Activated CD8-positive, alpha-beta memory T cell treated with anti-CD3 and anti-CD28 coated beads for 48 hours (primary cell): ENCODE measurements at regions not wholly inside any gene's neighbourhood (a gene's known extent, or its start where the extent isn't known, plus 50 kb on each side); places are given as distances from the start of the nearest gene placed in this dataset.
"Not testable (repeated sequence)": the region's sequence is repeated elsewhere in the genome, so short reads cannot be mapped to it uniquely, and the experiment has no call there.

Source experiments
- DNase-seq, 3 experiments: peaks; one replicate each; pipeline ENCODE4 v3.0.0-alpha.2; 2020; ENCODE audit warnings: low read depth in 2 of 3, low spot score in 2 of 3

DNA sequence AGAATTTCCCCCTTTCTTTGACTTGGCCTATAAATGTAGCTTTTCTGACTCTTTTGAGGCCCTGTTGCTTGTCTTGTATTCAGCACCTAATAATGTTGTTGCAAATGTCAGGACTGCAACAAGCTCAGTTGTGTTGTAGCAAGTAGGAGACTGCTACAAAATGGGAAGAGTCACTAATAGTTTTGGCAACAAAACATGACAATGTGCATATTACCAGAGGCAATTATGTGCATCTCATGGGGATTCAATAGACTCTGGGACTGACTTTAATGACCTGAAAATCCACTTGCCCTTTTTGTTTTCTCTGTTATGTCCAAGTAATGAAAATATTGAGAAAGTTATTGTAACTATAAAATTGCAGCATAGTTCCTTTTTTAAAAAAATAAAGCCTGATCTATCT is 368.4 kb downstream of the OSTF1 start:
- DNase-seq = no peak

DNA sequence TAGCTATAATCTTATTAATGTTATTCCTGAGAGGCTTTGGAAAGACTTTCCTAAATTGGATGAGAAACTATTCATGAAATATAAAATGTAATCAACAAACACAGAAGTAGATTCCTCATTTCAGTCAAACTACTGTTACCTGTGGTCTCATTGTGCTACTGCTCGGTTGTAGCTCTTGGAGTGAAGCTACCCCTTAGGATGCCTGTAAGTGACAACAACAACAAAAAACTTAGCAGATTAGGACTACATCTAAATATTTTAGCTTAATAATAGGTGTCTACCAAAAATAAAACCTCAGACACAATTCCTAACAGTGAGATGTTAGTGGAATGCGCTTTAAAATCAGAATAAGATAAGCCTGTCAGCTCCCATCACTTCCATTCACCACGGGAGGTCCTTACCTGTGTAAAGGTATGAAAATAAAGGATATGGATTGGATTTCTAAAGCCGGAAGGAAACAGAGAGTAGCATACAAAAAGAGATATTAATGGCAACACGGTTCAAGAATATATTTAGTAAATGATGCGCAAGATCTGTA is 369.2 kb downstream of the OSTF1 start:
- DNase-seq = no peak

DNA sequence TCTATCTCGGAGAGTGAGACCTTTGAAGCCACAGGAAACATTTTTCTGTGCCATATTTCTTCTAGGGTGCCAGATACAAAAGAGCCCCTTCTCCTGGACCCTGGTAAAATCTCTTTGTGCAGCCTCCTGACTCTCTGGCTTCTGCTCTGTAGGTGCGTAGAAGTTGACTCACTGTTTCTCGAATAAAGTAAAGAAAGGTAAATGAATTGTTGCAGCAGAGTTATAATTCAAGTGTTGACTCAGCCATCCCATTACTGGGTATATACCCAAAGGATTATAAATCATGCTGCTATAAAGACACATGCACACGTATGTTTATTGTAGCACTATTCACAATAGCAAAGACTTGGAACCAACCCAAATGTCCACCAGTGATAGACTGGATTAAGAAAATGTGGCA is 371.0 kb downstream of the OSTF1 start:
- not testable (repeated sequence) for DNase-seq

GRCh38 chr9:75461183-75461582 is 372.9 kb downstream of the OSTF1 start:
- DNase-seq = no peak

- DNase-seq = no peak
Measured at GRCh38 chr9:75462866-75463265, 374.6 kb downstream of the OSTF1 start.

DNA sequence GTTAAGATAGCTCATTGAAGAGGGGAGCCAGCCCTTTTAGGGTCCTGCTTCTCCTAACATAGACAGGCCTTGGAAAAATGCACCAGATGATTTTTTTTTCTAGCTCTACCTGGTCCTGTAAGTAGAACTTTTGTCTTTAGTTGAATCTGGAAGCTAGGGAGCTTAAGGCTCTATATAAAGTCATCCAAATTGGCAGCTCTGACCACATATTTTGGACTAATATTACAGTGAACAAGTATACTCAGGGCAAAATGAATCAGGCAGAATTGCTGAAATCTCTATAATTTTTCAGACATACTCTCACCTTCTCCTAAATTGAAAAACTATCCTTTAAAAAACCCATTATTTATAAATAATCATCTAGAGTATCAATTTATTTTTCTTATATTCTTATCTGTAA is 375.6 kb downstream of the OSTF1 start:
- no peak for DNase-seq

DNA sequence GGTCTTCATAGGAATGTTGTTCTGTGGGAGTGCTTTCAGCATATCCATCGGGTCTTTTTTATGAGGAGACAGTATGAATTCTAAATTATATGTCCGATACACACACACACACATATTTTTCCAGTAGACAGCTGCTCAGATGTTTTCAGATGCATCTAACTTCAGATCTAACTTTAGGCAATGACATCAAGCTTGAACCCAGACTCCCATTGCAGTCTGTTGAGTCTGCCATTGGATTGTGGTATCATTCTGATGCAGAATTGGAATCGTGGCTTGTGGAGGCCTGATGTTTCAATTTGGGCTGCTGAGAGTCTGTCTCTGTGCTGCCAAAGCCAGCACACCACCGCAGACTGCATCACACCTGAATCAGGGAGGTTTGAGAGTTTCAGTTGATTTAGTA is 376.4 kb downstream of the OSTF1 start:
- DNase-seq = no peak

GRCh38 chr9:75467142-75467541 is 378.8 kb downstream of the OSTF1 start:
- no peak for DNase-seq

DNA sequence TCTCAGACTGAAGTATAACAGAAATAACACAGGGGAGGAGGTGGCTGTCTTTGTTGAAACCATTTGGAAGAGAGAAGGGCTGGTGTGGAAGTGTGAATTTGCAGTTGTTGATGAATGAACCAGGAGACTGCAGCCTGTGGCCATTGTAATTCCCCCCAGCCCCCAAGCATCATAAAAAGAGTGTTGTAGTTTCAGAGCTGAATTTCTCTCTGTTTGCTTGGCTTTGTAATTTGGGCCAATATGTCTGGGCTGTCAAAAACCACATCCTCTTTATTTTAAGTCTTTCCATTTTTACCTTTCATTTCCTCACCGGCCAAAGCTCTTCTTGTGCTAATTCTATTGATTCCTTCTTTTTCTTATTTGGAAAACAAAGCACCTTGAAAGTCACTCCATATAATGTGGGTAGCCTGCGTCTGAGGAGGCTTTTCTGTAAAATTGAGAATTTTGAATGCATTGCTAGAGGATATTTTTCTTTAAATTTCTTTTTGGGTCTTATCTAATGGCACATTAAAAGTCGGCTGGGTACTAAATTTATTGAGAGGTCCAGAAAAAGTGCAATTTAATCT is 383.3 kb downstream of the OSTF1 start:
- no peak for DNase-seq

- no peak for DNase-seq
Measured at GRCh38 chr9:75482566-75482965, 394.3 kb downstream of the OSTF1 start.

DNA sequence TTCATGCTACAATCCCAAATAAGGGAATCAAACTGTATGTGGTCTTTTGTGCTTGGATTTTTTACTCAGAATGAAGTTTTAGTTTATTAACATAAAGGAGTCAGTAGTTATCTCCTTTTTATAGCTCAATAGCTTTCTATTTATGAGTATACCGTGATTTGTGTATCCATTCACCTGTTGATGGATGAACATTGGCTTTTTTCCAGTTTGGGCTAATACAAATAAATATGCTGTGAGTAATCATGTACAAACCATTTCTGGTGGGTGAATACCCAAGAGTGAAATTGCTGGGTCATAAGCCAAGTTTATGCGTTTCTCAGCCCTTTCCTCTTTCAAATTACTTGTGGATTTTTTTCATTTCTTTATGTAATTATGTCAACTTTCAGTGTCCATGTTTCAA is 395.3 kb downstream of the OSTF1 start:
- no peak for DNase-seq

GRCh38 chr9:75487856-75488718 is 399.8 kb downstream of the OSTF1 start:
- no peak for DNase-seq

- no peak for DNase-seq
Measured at GRCh38 chr9:75488719-75489110, 400.4 kb downstream of the OSTF1 start.

GRCh38 chr9:75490326-75490725 is 400.1 kb upstream of the PCSK5 start:
- DNase-seq = no peak

DNA sequence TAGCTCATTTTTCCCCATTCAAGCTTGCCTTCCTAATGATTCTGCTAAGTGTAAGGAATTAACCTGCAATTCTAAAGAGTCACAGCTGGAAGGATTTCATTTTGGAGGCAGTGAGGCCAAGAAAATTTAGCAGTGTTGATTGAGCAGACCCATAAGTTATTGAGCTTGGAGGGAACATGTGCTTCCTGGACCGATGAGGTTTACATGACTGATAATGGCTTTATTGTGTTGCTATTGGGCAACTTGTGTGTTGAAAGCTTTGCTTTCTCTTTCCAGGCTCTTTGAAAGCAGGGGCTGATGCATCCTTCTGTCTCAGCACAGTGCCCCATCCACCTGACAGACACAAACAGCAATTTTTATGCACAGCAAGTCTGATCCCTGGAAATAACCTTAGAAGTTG is 398.9 kb upstream of the PCSK5 start:
- no peak for DNase-seq

- no peak for DNase-seq
Measured at GRCh38 chr9:75499812-75500211, 390.7 kb upstream of the PCSK5 start.

GRCh38 chr9:75500479-75500878 is 390.0 kb upstream of the PCSK5 start:
- no peak for DNase-seq

DNA sequence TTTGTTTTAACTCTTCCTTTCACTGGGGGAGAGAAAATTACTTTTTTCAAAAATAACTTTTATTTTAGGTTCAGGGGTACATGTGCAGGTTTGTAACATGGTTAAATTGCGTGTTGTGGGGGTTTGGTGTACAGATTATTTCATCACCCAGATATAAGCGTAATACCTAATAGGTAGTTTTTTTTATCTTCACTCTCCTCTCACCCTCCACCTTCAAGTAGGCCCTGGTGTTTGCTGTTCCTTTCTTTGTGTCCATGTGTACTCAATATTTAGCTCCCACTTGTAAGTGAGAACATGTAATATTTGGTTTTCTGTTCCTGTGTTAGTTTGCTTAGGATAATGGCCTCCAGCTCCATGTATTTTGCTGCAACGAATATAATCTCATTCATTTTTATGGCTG is 389.5 kb upstream of the PCSK5 start:
- not testable (repeated sequence) for DNase-seq

DNA sequence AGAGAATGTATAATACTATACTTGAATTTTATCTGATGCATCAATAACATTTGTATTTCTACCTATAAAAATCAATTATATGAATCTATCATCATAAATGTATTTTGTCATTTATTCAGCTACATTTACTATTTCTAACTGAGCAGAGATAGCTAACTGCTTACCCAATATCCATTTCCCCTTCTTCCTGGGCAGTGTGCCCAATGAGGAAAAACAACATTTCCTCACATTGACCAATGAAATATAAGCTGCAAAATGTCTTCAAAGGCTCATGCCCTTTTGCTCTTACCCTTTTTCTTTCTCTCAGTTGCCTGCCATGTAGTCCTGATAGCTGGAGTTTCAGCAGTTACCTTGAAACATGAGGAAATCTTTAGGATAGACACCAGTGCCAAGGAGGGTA is 385.8 kb upstream of the PCSK5 start:
- no peak for DNase-seq

DNA sequence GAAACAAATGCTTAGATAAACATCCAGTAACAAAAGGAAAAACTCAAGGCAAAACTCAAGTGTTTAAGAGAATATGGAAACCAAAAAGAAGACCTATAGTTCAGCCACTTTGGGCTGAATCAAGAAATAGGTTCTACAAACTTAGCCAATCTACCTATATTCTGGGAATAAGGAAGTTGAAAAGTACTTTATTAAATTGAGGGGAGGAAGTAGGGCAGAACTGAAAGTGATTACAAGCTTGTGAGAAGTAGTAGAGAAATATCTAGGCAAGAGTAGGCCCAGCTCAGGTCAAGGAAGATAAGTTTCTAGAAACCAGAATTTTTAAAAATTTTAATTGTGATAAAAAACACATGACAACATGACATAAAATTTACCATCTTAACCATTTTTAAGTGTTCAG is 384.8 kb upstream of the PCSK5 start:
- DNase-seq = no peak

- no peak for DNase-seq
Measured at GRCh38 chr9:75529463-75529862, 361.0 kb upstream of the PCSK5 start.

DNA sequence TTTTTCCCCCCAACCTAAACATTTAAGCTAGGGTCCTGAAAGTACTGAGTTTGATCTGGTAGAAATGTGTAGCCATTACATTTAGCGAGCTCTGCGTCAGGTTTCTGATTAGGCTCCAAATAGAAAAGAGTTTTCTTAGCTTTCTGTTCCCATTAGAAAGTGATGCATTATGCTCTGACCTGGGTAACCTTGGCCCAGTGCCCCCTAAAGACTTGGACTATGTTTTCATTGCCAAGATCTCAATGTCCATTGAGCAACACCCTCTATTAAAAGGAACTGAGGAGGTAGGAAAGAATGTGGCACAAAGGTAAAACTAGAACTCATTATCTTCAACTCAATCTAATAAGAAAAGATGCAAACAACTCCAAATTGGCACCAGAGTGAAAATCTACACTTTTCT is 358.9 kb upstream of the PCSK5 start:
- DNase-seq = no peak
